ENCODE measurements at regions not wholly inside any gene's neighbourhood (a gene's known extent, or its start where the extent isn't known, plus 50 kb on each side); places are given as distances from the start of the nearest gene placed in this dataset.

DNA sequence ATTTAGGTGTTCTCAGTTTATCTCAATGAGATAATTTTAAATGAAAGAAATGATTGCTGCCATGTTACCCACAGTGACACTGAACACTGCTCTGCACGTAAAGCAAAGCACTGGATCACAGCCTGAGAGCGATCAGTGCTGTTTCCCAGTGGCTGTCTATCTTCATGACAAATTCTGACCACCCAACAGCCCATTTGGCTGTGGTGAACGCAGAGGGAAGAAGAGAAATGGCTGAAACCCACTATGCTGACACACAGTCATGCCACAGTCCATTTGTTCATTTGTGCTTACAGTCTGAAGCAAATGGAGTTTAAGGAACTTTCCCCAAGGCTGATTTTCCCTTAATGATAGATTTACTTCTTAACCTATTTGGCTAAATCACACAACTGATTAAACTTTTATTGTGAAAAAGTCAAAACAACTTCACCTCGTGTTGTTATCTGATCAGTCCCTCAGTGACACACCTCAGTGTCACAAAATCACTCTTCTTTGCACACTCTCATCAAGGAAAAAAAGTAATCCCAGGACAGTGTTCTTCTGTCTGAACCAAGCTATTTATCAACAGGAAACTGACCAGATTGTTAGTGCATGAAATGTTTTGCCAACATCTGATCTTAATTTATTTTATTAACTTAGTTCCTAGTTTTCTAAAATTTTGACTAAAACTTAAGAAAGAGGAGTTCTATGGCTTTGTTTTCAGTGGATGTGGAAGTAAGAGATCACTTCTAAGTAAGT lies 225.1 kb downstream of the TBX18 start:
- Histone ChIP-seq H4K20me1 (replicated peaks; ENCODE audit: control insufficient read depth, extremely low read depth, insufficient read depth, low read length) (no peaks in the 10 kb centered on the region), H3K27ac (ENCODE audit: insufficient read depth, low read depth, low read length) (no peak overlapping the region), H3K9me1 (replicated peaks; ENCODE audit: control insufficient read depth, extremely low read depth, insufficient read depth, low read length) (no peaks in the 10 kb centered on the region), H3K79me2 (ENCODE audit: control insufficient read depth, insufficient read depth, low read length) (no peaks in the 10 kb centered on the region), H3K27me3 (ENCODE audit: control insufficient read depth in 2 of 2, insufficient read depth in 2 of 2, low read length in 2 of 2) (no peaks in the 10 kb centered on the region), H3K9me3 (replicated peaks; ENCODE audit: control insufficient read depth, insufficient read depth, low read length) (no peaks in the 10 kb centered on the region), H3K4me2 (ENCODE audit: insufficient read depth, low read length) (no peak overlapping the region), H2AFZ (ENCODE audit: low read depth, low read length) (no peak overlapping the region), H3K4me1 (ENCODE audit: control insufficient read depth, extremely low read depth, insufficient read depth, low read length) (no peaks in the 10 kb centered on the region), H3K9ac (replicated peaks; ENCODE audit: extremely low read depth, insufficient read depth, low read length) (no peak overlapping the region), H3K36me3 (ENCODE audit: control insufficient read depth in 2 of 2, extremely low read depth in 1 of 2, insufficient read depth in 2 of 2, low read length in 2 of 2) (no peaks in the 10 kb centered on the region), H3K4me3 (replicated peaks in 1 of 3; ENCODE audit: insufficient read depth in 1 of 3, low read depth in 1 of 3, low read length in 3 of 3) (no peak overlapping the region)
- ChIA-PET POLR2A (no interaction called here), CTCF (no interaction called here)
- no peak for TF ChIP-seq FOS (IDR thresholded peaks at IDR 0.05; ENCODE audit: borderline replicate concordance, insufficient read depth, low read length)
- no peak for TF ChIP-seq POLR2AphosphoS5 (IDR thresholded peaks at IDR 0.05; ENCODE audit: insufficient read depth, low read depth, low read length)
- no peak for TF ChIP-seq MYC (IDR thresholded peaks at IDR 0.05; ENCODE audit: low read depth, low read length)
- TF ChIP-seq JUN (IDR thresholded peaks at IDR 0.05; ENCODE audit: borderline replicate concordance, insufficient read depth, insufficient read length, low read depth) = no peak
- no peak for TF ChIP-seq GATA2 (IDR thresholded peaks at IDR 0.05; ENCODE audit: insufficient read depth, insufficient read length, low read depth, low read length)
- TF ChIP-seq POLR2A (IDR thresholded peaks at IDR 0.05; ENCODE audit: low read depth, low read length) = no peak
- no peak for TF ChIP-seq EZH2 (IDR thresholded peaks at IDR 0.05; ENCODE audit: borderline replicate concordance, low read depth, low read length, severe bottlenecking)
- TF ChIP-seq, protein P1, sequence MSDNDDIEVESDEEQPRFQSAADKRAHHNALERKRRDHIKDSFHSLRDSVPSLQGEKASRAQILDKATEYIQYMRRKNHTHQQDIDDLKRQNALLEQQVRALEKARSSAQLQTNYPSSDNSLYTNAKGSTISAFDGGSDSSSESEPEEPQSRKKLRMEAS (IDR thresholded peaks at IDR 0.05; ENCODE audit: insufficient read depth, insufficient read length) = no peak
- TF ChIP-seq, protein P2, sequence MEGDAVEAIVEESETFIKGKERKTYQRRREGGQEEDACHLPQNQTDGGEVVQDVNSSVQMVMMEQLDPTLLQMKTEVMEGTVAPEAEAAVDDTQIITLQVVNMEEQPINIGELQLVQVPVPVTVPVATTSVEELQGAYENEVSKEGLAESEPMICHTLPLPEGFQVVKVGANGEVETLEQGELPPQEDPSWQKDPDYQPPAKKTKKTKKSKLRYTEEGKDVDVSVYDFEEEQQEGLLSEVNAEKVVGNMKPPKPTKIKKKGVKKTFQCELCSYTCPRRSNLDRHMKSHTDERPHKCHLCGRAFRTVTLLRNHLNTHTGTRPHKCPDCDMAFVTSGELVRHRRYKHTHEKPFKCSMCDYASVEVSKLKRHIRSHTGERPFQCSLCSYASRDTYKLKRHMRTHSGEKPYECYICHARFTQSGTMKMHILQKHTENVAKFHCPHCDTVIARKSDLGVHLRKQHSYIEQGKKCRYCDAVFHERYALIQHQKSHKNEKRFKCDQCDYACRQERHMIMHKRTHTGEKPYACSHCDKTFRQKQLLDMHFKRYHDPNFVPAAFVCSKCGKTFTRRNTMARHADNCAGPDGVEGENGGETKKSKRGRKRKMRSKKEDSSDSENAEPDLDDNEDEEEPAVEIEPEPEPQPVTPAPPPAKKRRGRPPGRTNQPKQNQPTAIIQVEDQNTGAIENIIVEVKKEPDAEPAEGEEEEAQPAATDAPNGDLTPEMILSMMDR (IDR thresholded peaks at IDR 0.05; ENCODE audit: extremely low read depth in 1 of 2, insufficient read depth in 1 of 2, low read depth in 1 of 2, low read length in 2 of 2) = no peak
- no TSS peak for BruUV-seq (replicated peaks)
- no peak for DNase-seq (ENCODE audit: low read depth, low spot score)
- FAIRE-seq = no peak
- intact Hi-C loops (cut with micrococcal nuclease) = no loop called here
- dilution Hi-C loops (cut with MboI; ENCODE audit: extremely low pct_ligation_motif_present, low sequenced_read_pairs) = no loop called here
